OCI-LY7 (cell line): ENCODE measurements at regions not wholly inside any gene's neighbourhood (a gene's known extent, or its start where the extent isn't known, plus 50 kb on each side); places are given as distances from the start of the nearest gene placed in this dataset.

Experiments used
- BruUV-seq: library from RNA; stranded (reverse); fragments of 400-500 nt; replicated peaks from 2 replicates; lab custom pipeline; 2021; lab: Mats Ljungman, UMichigan
- CTCF ChIA-PET: fragments of 300-600 bp; sonication (Branson Sonifier 250); formaldehyde crosslinking; loops from one replicate; lab custom pipeline; 2022; ENCODE audit warnings: antibody characterized with exemption; ENCODE audit not compliant: unreplicated experiment; lab: Charles Lee
- POLR2A ChIA-PET: fragments of 300-600 bp; sonication (Branson Sonifier 250); formaldehyde crosslinking; loops from one replicate; lab custom pipeline; 2022; ENCODE audit warnings: antibody characterized with exemption; lab: Charles Lee
- DNase-seq: peaks from one replicate; pipeline ENCODE4 v3.0.0-alpha.2; 2015; ENCODE audit warnings: low spot score
- H2AFZ ChIP-seq: fragments of 200-600 bp; sonication (generic), shearing (Covaris generic); 2 replicates; pipeline ENCODE4 v1.6.1; 2014; ENCODE audit warnings: mild to moderate bottlenecking, antibody characterized with exemption, low read length, moderate library complexity
- H3K27ac ChIP-seq: fragments of 200-600 bp; sonication (generic); 2 replicates; pipeline ENCODE4 v1.5.1; 2014; ENCODE audit warnings: mixed run types, low read depth, mild to moderate bottlenecking, moderate library complexity, low read length, inconsistent platforms; ENCODE audit not compliant: poor library complexity, severe bottlenecking
- H3K36me3 ChIP-seq: fragments of 200-600 bp; sonication (generic); 2 replicates; pipeline ENCODE4 v1.6.1; 2014; ENCODE audit warnings: mild to moderate bottlenecking, antibody characterized with exemption, low read length, moderate library complexity, mixed read lengths; ENCODE audit not compliant: insufficient read depth
- H3K4me1 ChIP-seq: fragments of 200-600 bp; sonication (generic); 2 replicates; pipeline ENCODE4 v1.5.1; 2014; ENCODE audit warnings: mild to moderate bottlenecking, low read length; ENCODE audit not compliant: insufficient read depth, poor library complexity, severe bottlenecking
- H3K4me2 ChIP-seq: fragments of 200-600 bp; sonication (generic); 2 replicates; pipeline ENCODE4 v1.6.1; 2014; ENCODE audit warnings: mild to moderate bottlenecking, low read length
- H3K4me3 ChIP-seq: fragments of 200-600 bp; sonication (generic); 2 replicates; pipeline ENCODE4 v1.5.1; 2014; ENCODE audit warnings: mild to moderate bottlenecking, low read depth, low read length; ENCODE audit not compliant: poor library complexity, severe bottlenecking
- H3K79me2 ChIP-seq: fragments of 200-600 bp; sonication (generic); 2 replicates; pipeline ENCODE4 v1.6.1; 2016; ENCODE audit warnings: low read depth, mild to moderate bottlenecking, low read length, moderate library complexity, mixed read lengths; ENCODE audit not compliant: insufficient read depth
- H3K9me2 ChIP-seq: fragments of 200-600 bp; sonication (generic); 2 replicates; pipeline ENCODE4 v1.6.1; 2016; ENCODE audit warnings: mild to moderate bottlenecking, low read length, mixed read lengths; ENCODE audit not compliant: insufficient read depth
- H3K9me3 ChIP-seq: fragments of 200-600 bp; sonication (generic); 2 replicates; pipeline ENCODE4 v1.6.1; 2014; ENCODE audit warnings: mild to moderate bottlenecking, mixed run types, low read length, mixed read lengths
- H4K20me1 ChIP-seq: fragments of 200-600 bp; sonication (generic); 2 replicates; pipeline ENCODE4 v1.6.1; 2014; ENCODE audit warnings: mild to moderate bottlenecking, antibody characterized with exemption, low read length, moderate library complexity, mixed read lengths; ENCODE audit not compliant: insufficient read depth
- EZH2phosphoT487 ChIP-seq: fragments of 200-600 bp; sonication (generic); IDR thresholded peaks from 2 replicates; pipeline ENCODE4 v1.6.1; 2018; ENCODE audit warnings: low read depth, borderline replicate concordance, mild to moderate bottlenecking, mixed run types, antibody characterized with exemption, low read length, moderate library complexity, mixed read lengths
- intact Hi-C: fragments of 100-400 bp; cut with micrococcal nuclease; formaldehyde crosslinking; loops from one replicate; pipeline ENCODE4 v1.10.0; 2022; ENCODE audit not compliant: unreplicated experiment
- TF ChIP-seq, protein P1 (sequence below): fragments of 200-600 bp; sonication (generic); conservative IDR thresholded peaks from 2 replicates; pipeline ENCODE4 v1.5.1; 2014; ENCODE audit warnings: mild to moderate bottlenecking, antibody characterized with exemption, low read length, moderate library complexity, mixed read lengths

DNA sequence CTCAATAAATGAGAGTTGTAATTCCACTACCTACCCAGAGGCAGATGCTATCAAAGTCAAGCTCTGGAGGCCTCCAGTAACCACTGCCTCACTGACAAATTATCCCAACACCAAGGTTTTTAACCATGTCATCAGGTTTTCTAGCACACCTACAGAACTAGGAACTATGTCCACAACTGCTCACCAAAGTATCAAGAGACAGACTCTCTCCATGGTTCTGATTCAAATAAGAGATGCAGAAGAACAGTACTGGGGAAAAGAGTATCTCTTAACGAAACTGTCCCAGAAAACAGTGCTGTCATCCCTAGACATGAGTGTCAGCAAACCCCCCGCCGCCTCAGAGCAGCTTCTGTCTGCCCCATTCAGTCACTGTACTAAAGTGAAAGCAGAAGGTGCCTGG, 301.7 kb downstream of the OMA1 start:
- ChIA-PET CTCF (no interaction called here), POLR2A (interaction anchor here (1.0 kb wide), 1 partner anchor 257 kb away, joined by 3 read pairs; no protein-coding TSS in a partner anchor)

GRCh38 chr1:58238846-58239245, 307.7 kb downstream of the OMA1 start:
- TF ChIP-seq, protein P1, sequence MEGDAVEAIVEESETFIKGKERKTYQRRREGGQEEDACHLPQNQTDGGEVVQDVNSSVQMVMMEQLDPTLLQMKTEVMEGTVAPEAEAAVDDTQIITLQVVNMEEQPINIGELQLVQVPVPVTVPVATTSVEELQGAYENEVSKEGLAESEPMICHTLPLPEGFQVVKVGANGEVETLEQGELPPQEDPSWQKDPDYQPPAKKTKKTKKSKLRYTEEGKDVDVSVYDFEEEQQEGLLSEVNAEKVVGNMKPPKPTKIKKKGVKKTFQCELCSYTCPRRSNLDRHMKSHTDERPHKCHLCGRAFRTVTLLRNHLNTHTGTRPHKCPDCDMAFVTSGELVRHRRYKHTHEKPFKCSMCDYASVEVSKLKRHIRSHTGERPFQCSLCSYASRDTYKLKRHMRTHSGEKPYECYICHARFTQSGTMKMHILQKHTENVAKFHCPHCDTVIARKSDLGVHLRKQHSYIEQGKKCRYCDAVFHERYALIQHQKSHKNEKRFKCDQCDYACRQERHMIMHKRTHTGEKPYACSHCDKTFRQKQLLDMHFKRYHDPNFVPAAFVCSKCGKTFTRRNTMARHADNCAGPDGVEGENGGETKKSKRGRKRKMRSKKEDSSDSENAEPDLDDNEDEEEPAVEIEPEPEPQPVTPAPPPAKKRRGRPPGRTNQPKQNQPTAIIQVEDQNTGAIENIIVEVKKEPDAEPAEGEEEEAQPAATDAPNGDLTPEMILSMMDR = no peak
- TF ChIP-seq EZH2phosphoT487 = no peak

More for the DNA sequence above, 301.7 kb downstream of the OMA1 start:
- H2AFZ ChIP-seq = no peak overlapping the region
- no TSS peak for BruUV-seq
- no peak overlapping the region for H3K4me3 ChIP-seq
- no peak for DNase-seq
- H3K79me2 ChIP-seq = no peaks in the 10 kb centered on the region
- H3K9me2 ChIP-seq = no peaks in the 10 kb centered on the region
- no peaks in the 10 kb centered on the region for H4K20me1 ChIP-seq
- no peak overlapping the region for H3K27ac ChIP-seq
- intact Hi-C loops = no loop called here
- H3K4me2 ChIP-seq = no peak overlapping the region
- TF ChIP-seq, protein P1 = no peak
- TF ChIP-seq EZH2phosphoT487 = no peak
- no peaks in the 10 kb centered on the region for H3K4me1 ChIP-seq
- no peaks in the 10 kb centered on the region for H3K9me3 ChIP-seq
- H3K36me3 ChIP-seq = no peaks in the 10 kb centered on the region

GRCh38 chr1:58233729-58234128, 312.8 kb downstream of the OMA1 start:
- Histone ChIP-seq H3K36me3 (no peaks in the 10 kb centered on the region), H3K4me1 (no peaks in the 10 kb centered on the region), H3K27ac (no peak overlapping the region), H3K79me2 (no peaks in the 10 kb centered on the region), H3K9me3 (no peaks in the 10 kb centered on the region), H3K4me2 (no peak overlapping the region), H3K9me2 (no peaks in the 10 kb centered on the region), H3K4me3 (no peak overlapping the region), H2AFZ (no peak overlapping the region), H4K20me1 (no peaks in the 10 kb centered on the region)
- ChIA-PET POLR2A (interaction anchor here (1.0 kb wide), 1 partner anchor 227 kb away, joined by 3 read pairs; no protein-coding TSS in a partner anchor), CTCF (no interaction called here)
- no TSS peak for BruUV-seq
- no peak for TF ChIP-seq EZH2phosphoT487
- TF ChIP-seq, protein P1 = no peak
- DNase-seq = no peak
- intact Hi-C loops = no loop called here

More at GRCh38 chr1:58238846-58239245, 307.7 kb downstream of the OMA1 start:
- no peak for DNase-seq
- POLR2A ChIA-PET = interaction anchor here (0.6 kb wide), 1 partner anchor 540 kb away, joined by 3 read pairs; no protein-coding TSS in a partner anchor
- Histone ChIP-seq H2AFZ (no peak overlapping the region), H3K4me1 (no peaks in the 10 kb centered on the region), H3K9me3 (no peaks in the 10 kb centered on the region), H3K9me2 (no peaks in the 10 kb centered on the region), H3K27ac (no peak overlapping the region), H3K36me3 (no peaks in the 10 kb centered on the region), H3K79me2 (no peaks in the 10 kb centered on the region), H3K4me3 (no peak overlapping the region), H3K4me2 (no peak overlapping the region), H4K20me1 (no peaks in the 10 kb centered on the region)
- BruUV-seq = no TSS peak
- intact Hi-C loops = no loop called here
- CTCF ChIA-PET = no interaction called here
